Natural killer cell (primary cell): ENCODE measurements at regions not wholly inside any gene's neighbourhood (a gene's known extent, or its start where the extent isn't known, plus 50 kb on each side); places are given as distances from the start of the nearest gene placed in this dataset.

Source experiments
- ATAC-seq, 3 donors: fragments of 150-1000 bp in 2 of 3; fragments of 200-7000 bp in 1 of 3; cut with Tn5 transposase; 1 replicate in 1 of 3; 2 replicates in 2 of 3; pipeline ENCODE4 v1.10.0; 2021; ENCODE audit warnings: mild to moderate bottlenecking in 2 of 3, moderate library complexity in 2 of 3
- DNase-seq, 2 donors: peaks; one replicate each; pipeline versions ENCODE4 v3.0.0 to v3.0.0-alpha.2; 2013 to 2021; ENCODE audit warnings: mixed read lengths in 1 of 2
- H3K27ac ChIP-seq: one replicate; pipeline ENCODE4 v1.5.1; 2013; ENCODE audit warnings: mild to moderate bottlenecking, low read length
- H3K27me3 ChIP-seq: one replicate; pipeline ENCODE4 v1.6.1; 2013; ENCODE audit warnings: low read length; ENCODE audit not compliant: control insufficient read depth, insufficient read depth
- H3K36me3 ChIP-seq: one replicate; pipeline ENCODE4 v1.6.1; 2013; ENCODE audit warnings: low read length; ENCODE audit not compliant: control insufficient read depth, insufficient read depth
- H3K4me1 ChIP-seq: one replicate; pipeline ENCODE4 v1.6.1; 2013; ENCODE audit warnings: low read length; ENCODE audit not compliant: control insufficient read depth, insufficient read depth
- H3K4me3 ChIP-seq: one replicate; pipeline ENCODE4 v1.5.1; 2013; ENCODE audit warnings: low read length
- H3K9me3 ChIP-seq: one replicate; pipeline ENCODE4 v1.6.1; 2013; ENCODE audit warnings: low read length; ENCODE audit not compliant: control insufficient read depth, insufficient read depth
- H3K27ac Mint-ChIP-seq, 2 donors: one replicate each; pipeline ENCODE4 v1.8.0; 2022; ENCODE audit warnings: mild to moderate bottlenecking in 2 of 2, mixed read lengths in 2 of 2, moderate library complexity in 1 of 2
- H3K27me3 Mint-ChIP-seq, 2 donors: one replicate each; pipeline ENCODE4 v1.8.0; 2022; ENCODE audit warnings: low read depth in 2 of 2, mixed read lengths in 2 of 2
- H3K36me3 Mint-ChIP-seq: one replicate; pipeline ENCODE4 v1.8.0; 2022; ENCODE audit warnings: mixed read lengths
- H3K4me1 Mint-ChIP-seq, 2 donors: one replicate each; pipeline ENCODE4 v1.8.0; 2022; ENCODE audit warnings: mixed read lengths in 2 of 2
- H3K4me3 Mint-ChIP-seq: one replicate; pipeline ENCODE4 v1.8.0; 2022; ENCODE audit warnings: mild to moderate bottlenecking, moderate library complexity, mixed read lengths
- H3K9me3 Mint-ChIP-seq, 2 donors: one replicate each; pipeline ENCODE4 v1.8.0; 2022; ENCODE audit warnings: mixed read lengths in 2 of 2
- CTCF ChIP-seq: fragments of 200-600 bp; IDR thresholded peaks from one replicate; pipeline ENCODE4 v1.8.0; 2022; ENCODE audit warnings: antibody characterized with exemption
- WGBS: methylation state at CpG from one replicate; pipeline ENCODE4 v1.1.7; 2013; ENCODE audit warnings: missing lambda C conversion rate; ENCODE audit not compliant: insufficient coverage; 5-methylcytosine and 5-hydroxymethylcytosine counted together
- intact Hi-C: fragments of 100-400 bp; cut with micrococcal nuclease; formaldehyde crosslinking; loops from one replicate; pipeline ENCODE4 v1.14.2; 2022

GRCh38 chr7:63521-64021, 128.8 kb upstream of the FAM20C start:
- no peak overlapping the region for H3K27ac ChIP-seq
- WGBS, result 40% methylated on average over 8 of the region's 11 CpGs
- intact Hi-C loops, result no loop called here
- no peak for TF ChIP-seq CTCF
- H3K4me1 ChIP-seq, result peaks cover 7% of the 10 kb centered on the region
- no peaks in the 10 kb centered on the region for H3K36me3 ChIP-seq
- DNase-seq (no peak), ATAC-seq (peak in 1 of 3 donors; percentile 14)
- no peaks in the 10 kb centered on the region for H3K27me3 ChIP-seq
- H3K27me3 Mint-ChIP-seq, result peaks cover 0 to 8% of the 10 kb centered on the region in 2 donors
- H3K27ac Mint-ChIP-seq, result no peak overlapping the region
- H3K4me3 Mint-ChIP-seq, result no peak overlapping the region
- H3K9me3 ChIP-seq, result no peaks in the 10 kb centered on the region
- H3K36me3 Mint-ChIP-seq, result no peaks in the 10 kb centered on the region
- H3K4me1 Mint-ChIP-seq, result no peaks in the 10 kb centered on the region
- no peaks in the 10 kb centered on the region for H3K9me3 Mint-ChIP-seq
- H3K4me3 ChIP-seq, result no peak overlapping the region

- no peaks in the 10 kb centered on the region for H3K4me1 Mint-ChIP-seq
- no peaks in the 10 kb centered on the region for H3K9me3 ChIP-seq
- no peak overlapping the region for H3K4me3 Mint-ChIP-seq
- intact Hi-C loops, result no loop called here
- H3K4me1 ChIP-seq, result peaks cover 7% of the 10 kb centered on the region
- H3K27ac ChIP-seq, result no peak overlapping the region
- H3K4me3 ChIP-seq, result no peak overlapping the region
- no peak for TF ChIP-seq CTCF
- WGBS, result 70% methylated on average over 4 of the region's 6 CpGs
- no peaks in the 10 kb centered on the region for H3K36me3 Mint-ChIP-seq
- H3K9me3 Mint-ChIP-seq, result no peaks in the 10 kb centered on the region
- no peak overlapping the region for H3K27ac Mint-ChIP-seq
- peaks cover 0 to 8% of the 10 kb centered on the region in 2 donors for H3K27me3 Mint-ChIP-seq
- H3K36me3 ChIP-seq, result no peaks in the 10 kb centered on the region
- no peaks in the 10 kb centered on the region for H3K27me3 ChIP-seq
- ATAC-seq (no peak), DNase-seq (peak in 1 of 2 donors; percentile 16)
These were observed 128.1 kb upstream of the FAM20C start for GRCh38 chr7:64098-64915.

- no peak for TF ChIP-seq CTCF
- H3K27me3 ChIP-seq, result no peaks in the 10 kb centered on the region
- Mint-ChIP-seq H3K4me1 (no peaks in the 10 kb centered on the region), H3K27ac (no peak overlapping the region), H3K36me3 (no peaks in the 10 kb centered on the region), H3K4me3 (no peak overlapping the region), H3K27me3 (peaks cover 0 to 8% of the 10 kb centered on the region in 2 donors), H3K9me3 (no peaks in the 10 kb centered on the region)
- H3K4me1 ChIP-seq, result peaks cover 7% of the 10 kb centered on the region
- DNase-seq (no peak), ATAC-seq (no peak)
- no peak overlapping the region for H3K27ac ChIP-seq
- H3K36me3 ChIP-seq, result no peaks in the 10 kb centered on the region
- intact Hi-C loops, result no loop called here
- no peak overlapping the region for H3K4me3 ChIP-seq
- no peaks in the 10 kb centered on the region for H3K9me3 ChIP-seq
- WGBS, result 90% methylated on average over 11 of the region's 11 CpGs
These were observed 127.4 kb upstream of the FAM20C start for GRCh38 chr7:64916-65341.
